ENCODE measurements at regions not wholly inside any gene's neighbourhood (a gene's known extent, or its start where the extent isn't known, plus 50 kb on each side); places are given as distances from the start of the nearest gene placed in this dataset.

- H3K9me3 ChIP-seq (ENCODE audit: insufficient read depth, low read depth, low read length): no peaks in the 10 kb centered on the region; the same call in 1 of the 2 replicates
- peak overlapping the region; percentile 76 for H3K4me3 ChIP-seq (ENCODE audit: low read length)
- H3K9ac ChIP-seq (ENCODE audit: low read depth, low read length): no peak overlapping the region
- no peaks in the 10 kb centered on the region for H3K36me3 ChIP-seq (ENCODE audit: insufficient read depth, low read depth, low read length)
- peaks cover 10% of the 10 kb centered on the region for H3K4me1 ChIP-seq (ENCODE audit: insufficient read depth, low read length)
- no peak overlapping the region for H3K27ac ChIP-seq (ENCODE audit: low read length)
- peaks cover 100% of the 10 kb centered on the region for H3K27me3 ChIP-seq (ENCODE audit: insufficient read depth, low read length)
Measured at GRCh38 chr5:73303148-73304079, 130.4 kb downstream of the TMEM174 start.

- H3K9me3 ChIP-seq (ENCODE audit: insufficient read depth, low read depth, low read length): no peaks in the 10 kb centered on the region; the same call in 1 of the 2 replicates
- no peak overlapping the region for H3K27ac ChIP-seq (ENCODE audit: low read length)
- H3K4me3 ChIP-seq (ENCODE audit: low read length): peak overlapping the region; percentile 76; the same call in 1 of the 2 replicates
- peaks cover 7% of the 10 kb centered on the region; the same call in 1 of the 2 replicates for H3K4me1 ChIP-seq (ENCODE audit: insufficient read depth, low read length)
- no peak overlapping the region for H3K9ac ChIP-seq (ENCODE audit: low read depth, low read length)
- H3K27me3 ChIP-seq (ENCODE audit: insufficient read depth, low read length): peaks cover 100% of the 10 kb centered on the region
- no peaks in the 10 kb centered on the region for H3K36me3 ChIP-seq (ENCODE audit: insufficient read depth, low read depth, low read length)
Measured at GRCh38 chr5:73302797-73303147, 129.8 kb downstream of the TMEM174 start.

GRCh38 chr5:73301208-73301901 lies 128.4 kb downstream of the TMEM174 start:
- Histone ChIP-seq H3K9me3 (ENCODE audit: insufficient read depth, low read depth, low read length) (no peaks in the 10 kb centered on the region; the same call in 1 of the 2 replicates), H3K4me3 (ENCODE audit: low read length) (no peak overlapping the region), H3K27ac (ENCODE audit: low read length) (no peak overlapping the region), H3K9ac (ENCODE audit: low read depth, low read length) (no peak overlapping the region), H3K36me3 (ENCODE audit: insufficient read depth, low read depth, low read length) (no peaks in the 10 kb centered on the region), H3K4me1 (ENCODE audit: insufficient read depth, low read length) (peaks cover 7% of the 10 kb centered on the region; the same call in 1 of the 2 replicates), H3K27me3 (ENCODE audit: insufficient read depth, low read length) (peaks cover 100% of the 10 kb centered on the region)

- Histone ChIP-seq H3K9ac (ENCODE audit: low read depth, low read length) (no peak overlapping the region), H3K9me3 (ENCODE audit: insufficient read depth, low read depth, low read length) (no peaks in the 10 kb centered on the region; the same call in 1 of the 2 replicates), H3K36me3 (ENCODE audit: insufficient read depth, low read depth, low read length) (no peaks in the 10 kb centered on the region), H3K27ac (ENCODE audit: low read length) (no peak overlapping the region), H3K4me3 (ENCODE audit: low read length) (no peak overlapping the region), H3K27me3 (ENCODE audit: insufficient read depth, low read length) (peaks cover 100% of the 10 kb centered on the region), H3K4me1 (ENCODE audit: insufficient read depth, low read length) (peaks cover 7% of the 10 kb centered on the region; the same call in 1 of the 2 replicates)
Measured at GRCh38 chr5:73300337-73301207, 127.6 kb downstream of the TMEM174 start.

DNA sequence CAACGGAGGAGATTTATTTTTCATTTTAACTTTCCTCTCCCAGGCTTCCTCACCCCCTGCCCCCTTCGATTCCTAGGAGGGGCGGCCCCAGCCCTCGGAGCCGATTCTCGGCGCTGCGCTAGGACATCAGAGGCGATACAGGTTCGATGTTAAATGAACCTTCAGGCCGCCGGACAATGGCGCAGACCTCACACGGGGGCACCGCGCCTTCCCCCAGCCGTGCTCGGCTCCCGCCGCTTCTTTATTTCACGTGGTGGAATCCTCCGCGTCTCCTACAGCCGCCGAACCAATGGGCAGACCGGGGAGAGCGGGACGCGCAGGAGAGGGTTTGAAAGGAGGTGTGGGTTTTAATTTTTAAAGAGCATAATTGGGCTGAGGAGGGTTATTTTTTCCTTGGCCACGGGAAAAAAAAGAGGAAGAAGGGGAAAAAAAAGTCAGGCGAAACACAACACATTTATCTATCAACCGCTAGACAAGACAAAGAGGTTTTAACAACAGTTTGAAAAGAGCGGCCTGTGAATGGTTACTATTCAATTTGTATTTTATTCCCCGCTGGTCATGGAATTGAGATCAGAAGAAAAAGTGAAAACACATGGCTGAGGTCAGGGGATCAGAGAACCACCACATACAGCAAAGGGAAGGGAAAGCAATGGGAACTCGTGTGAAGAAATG lies 126.8 kb downstream of the TMEM174 start:
- H3K9me3 ChIP-seq (ENCODE audit: insufficient read depth, low read depth, low read length): no peaks in the 10 kb centered on the region; the same call in 1 of the 2 replicates
- peaks cover 7% of the 10 kb centered on the region; the same call in 1 of the 2 replicates for H3K4me1 ChIP-seq (ENCODE audit: insufficient read depth, low read length)
- no peaks in the 10 kb centered on the region for H3K36me3 ChIP-seq (ENCODE audit: insufficient read depth, low read depth, low read length)
- peaks cover 100% of the 10 kb centered on the region for H3K27me3 ChIP-seq (ENCODE audit: insufficient read depth, low read length)
- peak overlapping the region; percentile 47; the same call in 1 of the 2 replicates for H3K4me3 ChIP-seq (ENCODE audit: low read length)
- no peak overlapping the region for H3K27ac ChIP-seq (ENCODE audit: low read length)
- H3K9ac ChIP-seq (ENCODE audit: low read depth, low read length): no peak overlapping the region

GRCh38 chr5:73298772-73299630 lies 126.0 kb downstream of the TMEM174 start:
- no peak overlapping the region for H3K9ac ChIP-seq (ENCODE audit: low read depth, low read length)
- H3K9me3 ChIP-seq (ENCODE audit: insufficient read depth, low read depth, low read length): no peaks in the 10 kb centered on the region; the same call in 1 of the 2 replicates
- H3K27ac ChIP-seq (ENCODE audit: low read length): no peak overlapping the region
- peak overlapping the region; percentile 55; the same call in 1 of the 2 replicates for H3K4me3 ChIP-seq (ENCODE audit: low read length)
- H3K27me3 ChIP-seq (ENCODE audit: insufficient read depth, low read length): peaks cover 100% of the 10 kb centered on the region
- H3K36me3 ChIP-seq (ENCODE audit: insufficient read depth, low read depth, low read length): no peaks in the 10 kb centered on the region
- peaks cover 7% of the 10 kb centered on the region; the same call in 1 of the 2 replicates for H3K4me1 ChIP-seq (ENCODE audit: insufficient read depth, low read length)

GRCh38 chr5:73298251-73298771 lies 125.3 kb downstream of the TMEM174 start:
- Histone ChIP-seq H3K9ac (ENCODE audit: low read depth, low read length) (no peak overlapping the region), H3K27ac (ENCODE audit: low read length) (no peak overlapping the region), H3K27me3 (ENCODE audit: insufficient read depth, low read length) (peaks cover 100% of the 10 kb centered on the region), H3K36me3 (ENCODE audit: insufficient read depth, low read depth, low read length) (no peaks in the 10 kb centered on the region), H3K4me3 (ENCODE audit: low read length) (peak overlapping the region; percentile 55; the same call in 1 of the 2 replicates), H3K4me1 (ENCODE audit: insufficient read depth, low read length) (peaks cover 7% of the 10 kb centered on the region; the same call in 1 of the 2 replicates), H3K9me3 (ENCODE audit: insufficient read depth, low read depth, low read length) (no peaks in the 10 kb centered on the region; the same call in 1 of the 2 replicates)

DNA sequence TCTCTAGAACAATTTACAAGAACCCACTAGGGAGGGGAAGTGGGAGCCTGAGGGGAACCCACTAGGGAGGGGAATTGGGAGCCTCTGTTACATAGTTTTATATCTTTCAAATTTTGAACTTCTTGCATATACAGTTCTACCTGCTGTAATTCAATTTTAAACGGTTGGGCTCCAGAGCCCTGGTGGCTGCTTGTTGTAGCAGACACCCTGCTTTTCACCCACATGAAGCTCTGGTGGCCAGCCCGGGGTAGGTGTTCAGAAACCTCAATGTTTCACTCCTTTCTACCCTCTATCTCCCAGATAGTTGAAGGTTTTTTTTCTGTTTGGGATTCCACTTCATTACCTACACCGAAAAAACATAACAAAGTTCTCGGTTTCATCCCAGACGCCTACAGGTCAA lies 124.4 kb downstream of the TMEM174 start:
- H3K4me1 ChIP-seq (ENCODE audit: insufficient read depth, low read length): peaks cover 7% of the 10 kb centered on the region; the same call in 1 of the 2 replicates
- peaks cover 100% of the 10 kb centered on the region for H3K27me3 ChIP-seq (ENCODE audit: insufficient read depth, low read length)
- no peak overlapping the region for H3K4me3 ChIP-seq (ENCODE audit: low read length)

GRCh38 chr5:73296772-73297171 lies 123.8 kb downstream of the TMEM174 start:
- H3K9me3 ChIP-seq (ENCODE audit: insufficient read depth, low read depth, low read length): no peaks in the 10 kb centered on the region; the same call in 1 of the 2 replicates
- H3K9ac ChIP-seq (ENCODE audit: low read depth, low read length): no peak overlapping the region
- peaks cover 7% of the 10 kb centered on the region; the same call in 1 of the 2 replicates for H3K4me1 ChIP-seq (ENCODE audit: insufficient read depth, low read length)
- H3K27me3 ChIP-seq (ENCODE audit: insufficient read depth, low read length): peaks cover 99% of the 10 kb centered on the region
- no peaks in the 10 kb centered on the region for H3K36me3 ChIP-seq (ENCODE audit: insufficient read depth, low read depth, low read length)
- no peak overlapping the region for H3K4me3 ChIP-seq (ENCODE audit: low read length)
- H3K27ac ChIP-seq (ENCODE audit: low read length): no peak overlapping the region

More for the DNA sequence above, 124.4 kb downstream of the TMEM174 start:
- Histone ChIP-seq H3K27ac (ENCODE audit: low read length) (no peak overlapping the region), H3K36me3 (ENCODE audit: insufficient read depth, low read depth, low read length) (no peaks in the 10 kb centered on the region), H3K9ac (ENCODE audit: low read depth, low read length) (no peak overlapping the region), H3K9me3 (ENCODE audit: insufficient read depth, low read depth, low read length) (no peaks in the 10 kb centered on the region; the same call in 1 of the 2 replicates)

DNA sequence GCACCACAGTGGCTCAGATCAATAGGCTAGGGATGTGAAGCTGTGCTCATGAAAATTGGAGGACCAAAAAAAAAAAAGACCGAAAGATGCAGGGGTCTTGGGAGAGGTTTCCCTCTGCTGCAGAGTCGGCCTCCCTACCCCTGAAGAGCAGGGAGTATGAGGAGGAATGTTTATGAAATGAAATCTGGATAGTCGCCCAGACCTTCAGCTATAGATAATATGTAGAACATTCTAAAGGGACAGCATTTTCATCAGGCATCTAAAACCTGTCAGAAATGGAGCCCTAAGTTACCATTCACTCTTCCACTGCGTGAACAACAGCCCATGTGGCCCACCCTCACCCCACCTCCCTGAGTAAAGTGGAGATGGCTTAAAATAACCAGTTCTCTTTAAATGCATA lies 122.9 kb downstream of the TMEM174 start:
- Histone ChIP-seq H3K27me3 (ENCODE audit: insufficient read depth, low read length) (peaks cover 99% of the 10 kb centered on the region), H3K9ac (ENCODE audit: low read depth, low read length) (no peak overlapping the region), H3K4me3 (ENCODE audit: low read length) (no peak overlapping the region), H3K9me3 (ENCODE audit: insufficient read depth, low read depth, low read length) (no peaks in the 10 kb centered on the region; the same call in 1 of the 2 replicates), H3K36me3 (ENCODE audit: insufficient read depth, low read depth, low read length) (no peaks in the 10 kb centered on the region), H3K27ac (ENCODE audit: low read length) (no peak overlapping the region), H3K4me1 (ENCODE audit: insufficient read depth, low read length) (peaks cover 7% of the 10 kb centered on the region; the same call in 1 of the 2 replicates)

All from iPS-20b (cell line).